SK-N-SH treated with all-trans-retinoic acid at 6 μM for 48 hours (cell line): ENCODE measurements at regions not wholly inside any gene's neighbourhood (a gene's known extent, or its start where the extent isn't known, plus 50 kb on each side); places are given as distances from the start of the nearest gene placed in this dataset.

Experiments
- CREB5 ChIP-seq: fragments of 250-450 bp; sonication (Bioruptor Pico); IDR thresholded peaks from 2 replicates; pipeline ENCODE4 v1.5.1; 2020; ENCODE audit warnings: low read depth, mild to moderate bottlenecking, moderate library complexity
- CSDC2 ChIP-seq: fragments of 250-450 bp; sonication (Bioruptor Pico); IDR thresholded peaks from 2 replicates; pipeline ENCODE4 v1.5.0; 2020; ENCODE audit warnings: mild to moderate bottlenecking, moderate library complexity
- GLIS3 ChIP-seq: fragments of 250-450 bp; sonication (Bioruptor Pico); IDR thresholded peaks from 2 replicates; pipeline ENCODE4 v1.5.0; 2020; ENCODE audit warnings: mild to moderate bottlenecking, moderate library complexity
- RARB ChIP-seq: fragments of 250-450 bp; sonication (Bioruptor Pico); IDR thresholded peaks from 2 replicates; pipeline ENCODE4 v1.8.0; 2021; ENCODE audit warnings: mild to moderate bottlenecking, moderate library complexity
- SNAI2 ChIP-seq: fragments of 250-450 bp; sonication (Bioruptor Pico); IDR thresholded peaks from 2 replicates; pipeline ENCODE4 v1.5.0; 2020; ENCODE audit warnings: mild to moderate bottlenecking, moderate library complexity
- TOX ChIP-seq: fragments of 250-450 bp; sonication (Bioruptor Pico); IDR thresholded peaks from 2 replicates; pipeline ENCODE4 v1.8.0; 2021; ENCODE audit warnings: mild to moderate bottlenecking, moderate library complexity, borderline replicate concordance
- ZFP3 ChIP-seq: fragments of 250-450 bp; sonication (Bioruptor Pico); IDR thresholded peaks from 2 replicates; pipeline ENCODE4 v1.5.0; 2020; ENCODE audit warnings: mild to moderate bottlenecking, moderate library complexity
- ZFP30 ChIP-seq: fragments of 450-650 bp; formaldehyde crosslinking; IDR thresholded peaks from 2 replicates; pipeline ENCODE4 v1.5.0; 2022; ENCODE audit warnings: mild to moderate bottlenecking, moderate library complexity
- ZNF8 ChIP-seq: fragments of 450-650 bp; formaldehyde crosslinking; IDR thresholded peaks from 2 replicates; pipeline ENCODE4 v1.5.0; 2020; ENCODE audit warnings: mild to moderate bottlenecking, moderate library complexity
- TF ChIP-seq, protein P1 (sequence below): fragments of 250-450 bp; sonication (Bioruptor Pico); IDR thresholded peaks from 2 replicates; pipeline ENCODE4 v1.8.0; 2020; ENCODE audit warnings: mild to moderate bottlenecking, moderate library complexity, borderline replicate concordance
- TF ChIP-seq, protein P2 (sequence below): fragments of 250-450 bp; sonication (Bioruptor Pico); IDR thresholded peaks from 2 replicates; pipeline ENCODE4 v1.8.0; 2021; ENCODE audit warnings: low read depth, mild to moderate bottlenecking, moderate library complexity, borderline replicate concordance

DNA sequence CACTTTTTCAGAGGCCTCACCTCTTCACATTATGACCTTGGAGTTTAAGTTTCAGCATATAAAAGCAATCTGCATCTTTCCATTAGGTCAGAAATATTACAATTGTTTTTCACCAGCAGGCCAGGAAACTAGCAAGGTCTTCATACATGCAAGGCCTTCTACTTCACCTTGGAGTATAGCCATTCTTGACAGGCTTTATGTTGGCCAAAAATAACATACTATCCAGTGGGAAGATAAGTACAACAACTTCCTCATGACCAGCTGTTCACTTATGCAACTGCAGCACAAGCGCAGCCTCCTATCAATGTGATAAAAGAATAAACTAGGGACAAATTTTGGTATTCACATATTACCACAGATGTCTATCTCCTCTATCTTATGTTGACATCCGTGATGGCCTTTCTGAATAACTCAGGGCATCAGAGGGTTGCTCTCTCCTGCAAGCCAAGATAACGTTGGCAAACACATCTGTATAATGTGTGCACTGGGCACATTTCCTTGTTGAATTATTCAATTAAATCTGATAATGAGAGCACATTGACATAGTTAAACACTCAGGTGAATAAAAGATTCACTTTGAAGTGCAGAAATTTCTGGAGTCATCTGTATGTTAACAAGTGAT lies 239.8 kb downstream of the FZD1 start:
- no peak for TF ChIP-seq GLIS3 (CRISPR knock-in tag)
- TF ChIP-seq CSDC2 (CRISPR knock-in tag), result no peak
- no peak for TF ChIP-seq CREB5 (CRISPR knock-in tag)
- TF ChIP-seq, protein P1, sequence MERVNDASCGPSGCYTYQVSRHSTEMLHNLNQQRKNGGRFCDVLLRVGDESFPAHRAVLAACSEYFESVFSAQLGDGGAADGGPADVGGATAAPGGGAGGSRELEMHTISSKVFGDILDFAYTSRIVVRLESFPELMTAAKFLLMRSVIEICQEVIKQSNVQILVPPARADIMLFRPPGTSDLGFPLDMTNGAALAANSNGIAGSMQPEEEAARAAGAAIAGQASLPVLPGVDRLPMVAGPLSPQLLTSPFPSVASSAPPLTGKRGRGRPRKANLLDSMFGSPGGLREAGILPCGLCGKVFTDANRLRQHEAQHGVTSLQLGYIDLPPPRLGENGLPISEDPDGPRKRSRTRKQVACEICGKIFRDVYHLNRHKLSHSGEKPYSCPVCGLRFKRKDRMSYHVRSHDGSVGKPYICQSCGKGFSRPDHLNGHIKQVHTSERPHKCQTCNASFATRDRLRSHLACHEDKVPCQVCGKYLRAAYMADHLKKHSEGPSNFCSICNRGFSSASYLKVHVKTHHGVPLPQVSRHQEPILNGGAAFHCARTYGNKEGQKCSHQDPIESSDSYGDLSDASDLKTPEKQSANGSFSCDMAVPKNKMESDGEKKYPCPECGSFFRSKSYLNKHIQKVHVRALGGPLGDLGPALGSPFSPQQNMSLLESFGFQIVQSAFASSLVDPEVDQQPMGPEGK (CRISPR knock-in tag), result no peak
- TF ChIP-seq SNAI2, result no peak
- TF ChIP-seq, protein P2, sequence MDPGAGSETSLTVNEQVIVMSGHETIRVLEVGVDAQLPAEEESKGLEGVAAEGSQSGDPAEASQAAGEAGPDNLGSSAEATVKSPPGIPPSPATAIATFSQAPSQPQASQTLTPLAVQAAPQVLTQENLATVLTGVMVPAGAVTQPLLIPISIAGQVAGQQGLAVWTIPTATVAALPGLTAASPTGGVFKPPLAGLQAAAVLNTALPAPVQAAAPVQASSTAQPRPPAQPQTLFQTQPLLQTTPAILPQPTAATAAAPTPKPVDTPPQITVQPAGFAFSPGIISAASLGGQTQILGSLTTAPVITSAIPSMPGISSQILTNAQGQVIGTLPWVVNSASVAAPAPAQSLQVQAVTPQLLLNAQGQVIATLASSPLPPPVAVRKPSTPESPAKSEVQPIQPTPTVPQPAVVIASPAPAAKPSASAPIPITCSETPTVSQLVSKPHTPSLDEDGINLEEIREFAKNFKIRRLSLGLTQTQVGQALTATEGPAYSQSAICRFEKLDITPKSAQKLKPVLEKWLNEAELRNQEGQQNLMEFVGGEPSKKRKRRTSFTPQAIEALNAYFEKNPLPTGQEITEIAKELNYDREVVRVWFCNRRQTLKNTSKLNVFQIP, result no peak
- no peak for TF ChIP-seq ZFP3 (CRISPR knock-in tag)
- no peak for TF ChIP-seq ZNF8 (CRISPR knock-in tag)
- no peak for TF ChIP-seq RARB (CRISPR knock-in tag)
- TF ChIP-seq ZFP30 (CRISPR knock-in tag), result no peak
- TF ChIP-seq TOX (CRISPR knock-in tag), result no peak
